ENCODE measurements at regions not wholly inside any gene's neighbourhood (a gene's known extent, or its start where the extent isn't known, plus 50 kb on each side); places are given as distances from the start of the nearest gene placed in this dataset.
"Not testable (repeated sequence)": the region's sequence is repeated elsewhere in the genome, so short reads cannot be mapped to it uniquely, and the experiment has no call there.

DNA sequence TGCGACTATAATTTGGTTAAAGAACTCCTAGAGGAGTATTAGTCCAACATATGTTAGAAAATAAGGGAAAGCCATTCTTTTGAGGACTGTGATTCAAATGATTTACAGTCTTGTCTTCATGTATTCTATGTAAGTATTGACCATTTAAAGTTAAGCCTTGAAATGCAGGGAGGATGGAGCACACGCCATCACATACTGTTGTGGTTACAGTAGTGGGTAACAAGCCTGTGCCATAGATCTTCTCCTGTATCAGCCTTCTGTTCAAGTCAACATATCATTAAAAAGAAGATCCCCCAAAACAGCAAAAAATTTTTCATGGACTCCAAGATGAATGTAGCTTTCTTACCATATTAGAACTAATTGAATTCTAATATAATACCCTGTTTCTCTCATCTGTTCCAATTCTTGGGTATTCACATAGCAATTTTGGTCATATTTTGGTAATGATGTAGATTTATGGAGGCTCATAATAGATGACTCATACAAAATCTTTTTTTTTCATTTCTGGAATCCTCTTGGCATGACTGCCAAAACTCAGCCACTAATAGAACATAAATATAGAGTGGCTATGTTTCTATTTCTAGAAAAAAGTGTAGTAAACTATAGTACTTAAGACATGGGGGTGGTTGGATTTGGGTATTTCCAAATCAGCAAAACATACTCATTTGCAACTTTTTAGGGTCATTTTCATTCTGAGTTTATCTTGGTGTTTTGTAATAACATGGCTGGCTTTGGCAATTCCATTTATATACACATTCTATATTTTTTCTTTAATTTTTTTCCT is 413.5 kb downstream of the BCKDHB start:
- no peaks in the 10 kb centered on the region for H3K9me3 ChIP-seq
- peaks cover 0 to 22% (median 15%) of the 10 kb centered on the region in 9 donors for H3K4me1 ChIP-seq
- DNase-seq, result no peak
- H3K4me3 ChIP-seq, result no peak overlapping the region
- intact Hi-C loops (cut with DNase I), result no loop called here
- 85 to 96% methylated on average over 2 of the region's 2 CpGs for WGBS, 2 donors
- no peaks in the 10 kb centered on the region for H3K27me3 ChIP-seq
- ATAC-seq, result no peak
- no peak overlapping the region for H3K27ac ChIP-seq
- TF ChIP-seq, protein P1, sequence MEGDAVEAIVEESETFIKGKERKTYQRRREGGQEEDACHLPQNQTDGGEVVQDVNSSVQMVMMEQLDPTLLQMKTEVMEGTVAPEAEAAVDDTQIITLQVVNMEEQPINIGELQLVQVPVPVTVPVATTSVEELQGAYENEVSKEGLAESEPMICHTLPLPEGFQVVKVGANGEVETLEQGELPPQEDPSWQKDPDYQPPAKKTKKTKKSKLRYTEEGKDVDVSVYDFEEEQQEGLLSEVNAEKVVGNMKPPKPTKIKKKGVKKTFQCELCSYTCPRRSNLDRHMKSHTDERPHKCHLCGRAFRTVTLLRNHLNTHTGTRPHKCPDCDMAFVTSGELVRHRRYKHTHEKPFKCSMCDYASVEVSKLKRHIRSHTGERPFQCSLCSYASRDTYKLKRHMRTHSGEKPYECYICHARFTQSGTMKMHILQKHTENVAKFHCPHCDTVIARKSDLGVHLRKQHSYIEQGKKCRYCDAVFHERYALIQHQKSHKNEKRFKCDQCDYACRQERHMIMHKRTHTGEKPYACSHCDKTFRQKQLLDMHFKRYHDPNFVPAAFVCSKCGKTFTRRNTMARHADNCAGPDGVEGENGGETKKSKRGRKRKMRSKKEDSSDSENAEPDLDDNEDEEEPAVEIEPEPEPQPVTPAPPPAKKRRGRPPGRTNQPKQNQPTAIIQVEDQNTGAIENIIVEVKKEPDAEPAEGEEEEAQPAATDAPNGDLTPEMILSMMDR (IDR thresholded peaks at IDR 0.05), result no peak
- H3K36me3 ChIP-seq, result no peaks in the 10 kb centered on the region

DNA sequence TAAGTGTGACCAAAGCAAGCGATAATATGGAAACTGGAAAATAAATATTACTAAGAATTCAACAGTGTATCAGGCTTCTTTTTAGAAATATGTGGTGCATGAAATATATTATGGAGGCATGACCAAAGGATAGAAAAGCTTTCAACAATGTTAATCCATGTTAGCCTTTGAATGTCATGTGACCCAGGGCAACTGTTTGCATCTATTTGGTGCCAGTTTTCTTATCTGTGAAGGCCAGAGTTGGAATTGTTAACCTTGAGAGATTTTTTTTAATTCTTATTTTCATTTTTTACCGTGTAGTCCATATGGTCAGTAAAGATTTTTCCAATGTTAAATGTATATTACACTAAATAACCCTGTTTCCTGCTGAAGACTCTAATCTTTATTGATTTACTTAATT is 411.1 kb downstream of the BCKDHB start:
- TF ChIP-seq, protein P1 (IDR thresholded peaks at IDR 0.05), result no peak
- H3K4me1 ChIP-seq, result peaks cover 0 to 5% (median under 1%) of the 10 kb centered on the region in 9 donors
- no peaks in the 10 kb centered on the region for H3K27me3 ChIP-seq
- 78 to 85% methylated on average over 2 of the region's 2 CpGs for WGBS, 2 donors
- no peak overlapping the region for H3K27ac ChIP-seq
- no peaks in the 10 kb centered on the region for H3K9me3 ChIP-seq
- H3K4me3 ChIP-seq, result no peak overlapping the region
- ATAC-seq, result no peak
- H3K36me3 ChIP-seq, result no peaks in the 10 kb centered on the region
- intact Hi-C loops (cut with DNase I), result no loop called here
- no peak for DNase-seq

DNA sequence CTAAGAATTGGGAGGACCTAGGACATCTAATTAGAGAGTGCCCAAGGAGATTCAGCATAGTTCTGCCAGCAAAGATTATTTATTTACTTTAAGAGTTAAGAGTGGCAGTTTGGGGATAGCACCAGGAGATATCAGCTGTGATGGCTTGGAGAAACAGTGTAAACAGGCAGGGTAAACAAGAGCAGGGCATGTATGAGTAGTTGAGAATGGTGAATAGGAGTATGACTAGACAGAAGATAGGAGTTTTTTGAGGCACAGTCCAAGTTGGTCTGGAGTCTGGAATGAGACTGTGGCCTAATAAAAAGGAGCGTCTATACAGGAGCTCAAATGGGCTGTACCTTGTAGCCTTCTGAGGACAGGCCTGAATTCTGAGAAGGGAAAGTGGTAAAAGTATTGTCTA is 404.1 kb downstream of the BCKDHB start:
- H3K36me3 ChIP-seq; H3K27me3 ChIP-seq; ATAC-seq; H3K4me1 ChIP-seq; H3K27ac ChIP-seq; H3K9me3 ChIP-seq; DNase-seq; H3K4me3 ChIP-seq; intact Hi-C loops (cut with DNase I): not testable (repeated sequence)
- 88 to 93% methylated on average over 1 of the region's 1 CpG for WGBS, 2 donors

DNA sequence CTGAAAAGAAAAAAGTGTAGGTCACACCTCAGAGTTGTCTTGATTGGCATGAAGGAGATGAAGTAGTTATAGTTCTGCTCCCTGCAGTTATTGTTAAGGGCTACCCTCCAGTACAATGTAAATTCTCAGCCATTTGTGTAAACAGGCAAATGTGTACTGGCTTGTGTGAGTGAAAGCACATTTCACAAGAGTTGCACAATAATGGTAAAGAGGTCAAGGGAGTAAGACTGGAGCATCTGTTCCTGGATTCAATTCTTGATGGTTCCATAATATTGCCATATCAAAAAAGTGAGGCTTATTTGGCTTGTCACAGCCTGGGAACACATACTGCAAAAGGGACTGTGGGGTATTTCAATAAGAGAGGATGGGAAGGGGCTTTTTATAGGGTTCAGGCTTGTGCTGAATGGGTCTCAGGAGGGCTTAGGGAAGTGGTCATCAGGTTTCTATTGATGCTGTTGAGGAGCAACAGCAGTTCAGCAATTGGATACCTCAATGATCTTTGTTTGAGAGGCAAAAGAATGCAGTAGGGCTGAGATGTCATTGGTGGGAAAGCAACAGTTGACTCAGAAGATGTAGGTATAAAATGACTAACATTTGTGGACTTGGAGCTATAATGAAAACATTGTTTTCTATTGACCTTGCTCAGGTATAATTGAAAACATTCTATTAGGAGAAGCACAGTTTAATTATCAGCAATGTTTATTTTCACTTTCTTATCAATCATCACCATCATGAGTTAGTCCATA is 402.6 kb downstream of the BCKDHB start:
- H3K27ac ChIP-seq, result no peak overlapping the region
- no peaks in the 10 kb centered on the region for H3K9me3 ChIP-seq
- H3K36me3 ChIP-seq, result no peaks in the 10 kb centered on the region
- no peak for DNase-seq
- TF ChIP-seq, protein P1 (IDR thresholded peaks at IDR 0.05), result no peak
- H3K27me3 ChIP-seq, result no peaks in the 10 kb centered on the region
- intact Hi-C loops (cut with DNase I), result no loop called here
- H3K4me1 ChIP-seq, result no peaks in the 10 kb centered on the region
- no peak for ATAC-seq
- no peak overlapping the region for H3K4me3 ChIP-seq

DNA sequence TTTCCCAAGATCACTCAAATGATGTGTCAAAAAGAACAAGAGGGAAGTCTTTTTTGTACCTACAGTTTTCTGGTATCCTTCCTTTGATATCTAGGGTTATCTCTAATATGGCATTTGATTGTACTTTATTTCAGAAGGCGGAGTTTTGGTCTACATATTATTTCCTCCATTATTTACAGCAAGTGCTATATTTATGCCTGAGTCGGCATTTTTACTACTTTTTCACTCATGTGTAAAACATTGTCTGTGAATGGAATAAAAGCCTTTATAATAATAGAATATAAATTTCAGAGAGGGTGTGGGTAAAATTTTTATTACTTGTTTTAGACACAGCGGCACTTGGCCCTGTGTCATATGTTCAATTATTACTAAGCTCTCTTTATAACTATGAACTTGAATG is 398.4 kb downstream of the BCKDHB start:
- H3K27me3 ChIP-seq, result no peaks in the 10 kb centered on the region
- no peak overlapping the region for H3K27ac ChIP-seq
- no peaks in the 10 kb centered on the region for H3K36me3 ChIP-seq
- 79 to 93% methylated on average over 3 of the region's 3 CpGs for WGBS, 2 donors
- DNase-seq (no peak), ATAC-seq (no peak)
- H3K4me3 ChIP-seq, result no peak overlapping the region
- H3K4me1 ChIP-seq, result no peaks in the 10 kb centered on the region
- TF ChIP-seq, protein P1 (IDR thresholded peaks at IDR 0.05), result no peak
- intact Hi-C loops (cut with DNase I), result no loop called here
- no peaks in the 10 kb centered on the region for H3K9me3 ChIP-seq
